ENCODE measurements at regions not wholly inside any gene's neighbourhood (a gene's known extent, or its start where the extent isn't known, plus 50 kb on each side); places are given as distances from the start of the nearest gene placed in this dataset.

DNA sequence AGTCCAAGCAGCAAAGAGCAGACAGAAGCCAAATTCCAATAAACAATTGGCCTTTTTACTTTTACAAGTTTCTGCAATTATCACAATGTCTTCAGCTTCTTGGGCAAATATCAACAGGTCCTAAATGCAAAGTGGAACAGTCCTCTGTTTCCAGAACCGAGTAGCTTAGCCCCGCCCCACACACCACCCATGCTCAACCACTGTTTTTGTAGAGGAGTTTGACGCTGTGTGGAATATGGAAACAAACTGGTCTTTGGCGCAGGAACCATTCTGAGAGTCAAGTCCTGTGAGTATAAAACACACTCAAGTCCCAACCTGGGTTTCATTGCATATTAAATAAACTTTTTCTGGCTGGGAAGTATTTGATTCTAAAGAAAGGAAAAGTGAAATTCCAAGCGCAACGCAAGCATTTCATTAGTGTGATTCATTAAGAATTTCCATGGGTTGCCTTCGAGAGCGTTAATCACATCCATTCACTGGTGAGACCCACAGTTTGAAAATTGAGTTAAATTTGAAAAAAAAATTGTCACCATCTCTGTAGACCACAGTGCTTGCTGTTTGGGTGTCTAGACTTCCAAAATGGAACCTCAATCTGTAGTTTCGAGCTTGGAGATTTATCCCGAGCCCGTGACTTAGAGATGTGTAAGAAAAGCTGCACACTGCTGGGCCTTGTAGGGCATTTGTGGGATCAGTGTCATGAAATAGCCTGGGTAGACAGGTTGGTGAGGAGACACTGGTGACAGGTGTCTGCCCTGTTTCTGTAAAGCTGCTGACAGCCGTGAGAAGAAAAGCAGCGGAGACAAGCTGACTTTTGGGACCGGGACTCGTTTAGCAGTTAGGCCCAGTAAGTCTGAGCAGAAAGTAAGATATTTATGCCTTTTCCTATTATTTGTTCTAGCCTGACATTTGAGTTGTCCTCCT, 96.1 kb downstream of the DAD1 start:
- TF ChIP-seq EZH2 (IDR thresholded peaks at IDR 0.05) = no peak
- no peak for TF ChIP-seq POLR2AphosphoS5 (IDR thresholded peaks at IDR 0.05; ENCODE audit: borderline replicate concordance, low read depth, low read length)

Data from SK-N-MC (cell line).